BJ (cell line): ENCODE measurements at regions not wholly inside any gene's neighbourhood (a gene's known extent, or its start where the extent isn't known, plus 50 kb on each side); places are given as distances from the start of the nearest gene placed in this dataset.

ENCODE experiments used
- CTCF ChIA-PET: fragments of 350-600 bp; formaldehyde crosslinking; extraction: SDS; loops from one replicate; lab custom pipeline; 2021; ENCODE audit warnings: antibody characterized with exemption, inconsistent platforms; lab: Yijun Ruan, JAX
- POLR2A ChIA-PET: fragments of 300-600 bp; sonication (Branson Sonifier 250); formaldehyde crosslinking; extraction: SDS; loops from one replicate; lab custom pipeline; 2021; ENCODE audit warnings: antibody characterized with exemption; lab: Charles Lee
- DNase-seq: peaks from one replicate; pipeline ENCODE4 v3.0.0-alpha.2; 2011; ENCODE audit warnings: low read depth
- H3K27me3 ChIP-seq: 2 replicates; pipeline ENCODE4 v1.6.0; 2011; ENCODE audit warnings: low read length; ENCODE audit not compliant: control insufficient read depth, insufficient read depth
- H3K36me3 ChIP-seq: 2 replicates; pipeline ENCODE4 v1.5.1; 2011; ENCODE audit warnings: low read length; ENCODE audit not compliant: control insufficient read depth, insufficient read depth
- H3K4me3 ChIP-seq: 2 replicates; pipeline ENCODE4 v1.5.1; 2011; ENCODE audit warnings: low read depth, mild to moderate bottlenecking, control low read depth, low read length
- TF ChIP-seq, protein P1 (sequence below): IDR thresholded peaks from 2 replicates; pipeline ENCODE4 v1.5.1; 2011; ENCODE audit warnings: low read depth, mild to moderate bottlenecking, control low read depth, inconsistent platforms, low read length, moderate library complexity; ENCODE audit not compliant: insufficient read depth

GRCh38 chr4:54913751-54914526 is 211.5 kb downstream of the KDR start:
- Histone ChIP-seq H3K4me3 (no peak overlapping the region), H3K27me3 (peaks cover 4% of the 10 kb centered on the region), H3K36me3 (no peaks in the 10 kb centered on the region)
- TF ChIP-seq, protein P1, sequence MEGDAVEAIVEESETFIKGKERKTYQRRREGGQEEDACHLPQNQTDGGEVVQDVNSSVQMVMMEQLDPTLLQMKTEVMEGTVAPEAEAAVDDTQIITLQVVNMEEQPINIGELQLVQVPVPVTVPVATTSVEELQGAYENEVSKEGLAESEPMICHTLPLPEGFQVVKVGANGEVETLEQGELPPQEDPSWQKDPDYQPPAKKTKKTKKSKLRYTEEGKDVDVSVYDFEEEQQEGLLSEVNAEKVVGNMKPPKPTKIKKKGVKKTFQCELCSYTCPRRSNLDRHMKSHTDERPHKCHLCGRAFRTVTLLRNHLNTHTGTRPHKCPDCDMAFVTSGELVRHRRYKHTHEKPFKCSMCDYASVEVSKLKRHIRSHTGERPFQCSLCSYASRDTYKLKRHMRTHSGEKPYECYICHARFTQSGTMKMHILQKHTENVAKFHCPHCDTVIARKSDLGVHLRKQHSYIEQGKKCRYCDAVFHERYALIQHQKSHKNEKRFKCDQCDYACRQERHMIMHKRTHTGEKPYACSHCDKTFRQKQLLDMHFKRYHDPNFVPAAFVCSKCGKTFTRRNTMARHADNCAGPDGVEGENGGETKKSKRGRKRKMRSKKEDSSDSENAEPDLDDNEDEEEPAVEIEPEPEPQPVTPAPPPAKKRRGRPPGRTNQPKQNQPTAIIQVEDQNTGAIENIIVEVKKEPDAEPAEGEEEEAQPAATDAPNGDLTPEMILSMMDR, result no peak
- no peak for DNase-seq
- ChIA-PET CTCF (interaction anchor here (0.7 kb wide), 1 partner anchor 34 kb away, joined by 3 read pairs; no protein-coding TSS in a partner anchor), POLR2A (no interaction called here)

GRCh38 chr4:54912155-54912554 is 213.2 kb downstream of the KDR start:
- DNase-seq, result no peak
- no peaks in the 10 kb centered on the region for H3K36me3 ChIP-seq
- TF ChIP-seq, protein P1, result no peak
- no peak overlapping the region for H3K4me3 ChIP-seq
- CTCF ChIA-PET, result no interaction called here
- POLR2A ChIA-PET, result no interaction called here
- no peaks in the 10 kb centered on the region for H3K27me3 ChIP-seq

GRCh38 chr4:54909961-54910360 is 215.4 kb downstream of the KDR start:
- Histone ChIP-seq H3K4me3 (no peak overlapping the region), H3K36me3 (no peaks in the 10 kb centered on the region), H3K27me3 (no peaks in the 10 kb centered on the region)
- POLR2A ChIA-PET, result no interaction called here
- TF ChIP-seq, protein P1, result no peak
- no peak for DNase-seq
- CTCF ChIA-PET, result interaction anchor here (0.6 kb wide), 1 partner anchor 191 kb away, joined by 3 read pairs; no protein-coding TSS in a partner anchor

DNA sequence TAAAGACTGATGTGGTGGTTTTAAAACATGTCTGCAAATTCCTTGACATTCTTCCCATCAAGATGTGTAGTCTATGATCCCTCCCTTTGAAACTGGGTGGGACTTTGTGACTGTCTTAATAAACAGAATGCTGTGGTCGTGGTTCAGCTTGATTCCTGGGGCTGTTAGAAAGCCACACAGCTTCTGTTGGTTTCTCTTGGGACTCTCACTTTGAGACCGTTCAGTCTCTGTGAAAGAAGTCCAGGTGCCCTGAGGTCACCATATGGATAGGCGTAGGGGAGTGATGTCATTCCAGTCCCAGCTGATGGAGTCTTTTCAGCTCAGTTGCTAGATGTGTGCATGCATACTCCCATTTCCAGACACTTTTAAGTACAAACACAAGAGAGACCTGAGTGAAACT is 216.6 kb downstream of the KDR start:
- H3K4me3 ChIP-seq, result no peak overlapping the region
- no peaks in the 10 kb centered on the region for H3K27me3 ChIP-seq
- no peak for DNase-seq
- TF ChIP-seq, protein P1, result no peak
- POLR2A ChIA-PET, result no interaction called here
- CTCF ChIA-PET, result no interaction called here
- H3K36me3 ChIP-seq, result no peaks in the 10 kb centered on the region

DNA sequence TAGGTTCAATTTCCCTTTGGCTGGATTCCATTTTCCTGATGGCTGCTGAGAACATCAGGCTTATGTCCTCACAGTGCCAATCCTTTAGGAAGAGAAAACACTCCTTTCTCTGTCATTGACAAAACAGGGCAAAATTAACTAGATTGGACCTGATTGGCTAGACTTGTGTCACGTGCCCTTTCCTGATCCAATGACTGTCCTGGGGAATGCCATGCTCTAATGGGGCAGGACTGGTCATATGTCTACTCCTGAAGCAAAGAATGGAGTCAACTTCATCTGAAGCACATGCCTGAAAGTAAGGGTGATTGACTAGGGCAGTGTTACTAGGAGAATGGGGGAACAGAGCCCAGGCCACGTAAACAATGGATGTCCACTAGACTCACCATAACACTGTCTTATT is 220.4 kb downstream of the KDR start:
- POLR2A ChIA-PET, result no interaction called here
- no peak overlapping the region for H3K4me3 ChIP-seq
- TF ChIP-seq, protein P1, result no peak
- no peak for DNase-seq
- H3K36me3 ChIP-seq, result no peaks in the 10 kb centered on the region
- no peaks in the 10 kb centered on the region for H3K27me3 ChIP-seq
- CTCF ChIA-PET, result interaction anchor here (1.4 kb wide), 1 partner anchor 13 kb away, joined by 3 read pairs; no protein-coding TSS in a partner anchor
